NCI-H460 (cell line): ENCODE measurements at regions not wholly inside any gene's neighbourhood (a gene's known extent, or its start where the extent isn't known, plus 50 kb on each side); places are given as distances from the start of the nearest gene placed in this dataset.

Source experiments
- DNase-seq: peaks from one replicate; pipeline ENCODE4 v3.0.0-alpha.2; 2016; ENCODE audit warnings: low read depth; ENCODE audit errors: extremely low read depth

- no peak for DNase-seq
Observed at GRCh38 chr3:34842706-34843480, 796.4 kb upstream of the ARPP21 start.

GRCh38 chr3:34844323-34844620 is 795.1 kb upstream of the ARPP21 start:
- DNase-seq = no peak

DNA sequence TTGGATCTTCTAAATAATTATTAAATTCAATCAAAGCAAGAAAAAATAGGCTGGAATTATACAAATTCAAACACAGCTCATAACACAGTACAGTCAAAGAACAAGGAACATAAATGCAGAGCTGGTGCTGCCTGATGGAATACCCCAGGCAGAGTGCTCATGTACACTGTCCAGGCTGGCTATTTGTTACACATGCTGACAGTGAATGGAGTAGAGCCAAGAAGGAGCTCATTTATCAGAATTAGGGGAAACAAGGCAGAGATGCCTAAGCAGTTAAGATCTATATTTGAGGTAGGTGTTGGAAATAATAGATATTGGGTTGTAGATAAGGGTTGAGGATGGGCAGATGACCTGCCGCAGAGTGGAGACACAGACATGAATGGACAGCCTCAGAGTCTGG is 788.2 kb upstream of the ARPP21 start:
- no peak for DNase-seq

DNA sequence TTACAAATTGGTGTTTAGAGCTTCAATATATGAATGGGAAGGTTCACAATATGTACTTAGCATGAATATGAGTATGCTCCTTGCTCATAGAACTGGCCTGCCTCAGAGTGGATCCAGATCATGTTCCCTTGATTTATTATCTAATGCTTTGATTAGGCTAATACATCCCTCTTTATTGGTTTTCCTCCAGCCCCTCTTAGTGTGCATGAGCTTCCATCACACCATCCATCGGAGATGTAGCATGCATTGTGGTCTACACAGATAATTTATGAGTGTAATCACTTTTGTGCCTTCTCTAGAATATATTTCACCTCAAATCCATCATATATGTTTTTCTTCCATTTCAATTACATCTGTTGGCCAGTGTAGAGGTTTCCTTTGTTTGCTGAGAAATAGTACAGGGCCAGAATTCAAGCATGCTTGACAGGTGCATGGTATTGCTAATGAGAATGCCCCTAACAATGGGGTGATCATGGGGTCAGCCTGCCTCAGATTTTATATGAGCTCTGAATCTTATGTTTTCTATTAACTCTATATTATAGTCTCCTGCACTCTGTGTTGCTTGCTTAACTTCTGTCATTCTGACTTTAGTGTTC is 786.4 kb upstream of the ARPP21 start:
- DNase-seq = no peak

DNA sequence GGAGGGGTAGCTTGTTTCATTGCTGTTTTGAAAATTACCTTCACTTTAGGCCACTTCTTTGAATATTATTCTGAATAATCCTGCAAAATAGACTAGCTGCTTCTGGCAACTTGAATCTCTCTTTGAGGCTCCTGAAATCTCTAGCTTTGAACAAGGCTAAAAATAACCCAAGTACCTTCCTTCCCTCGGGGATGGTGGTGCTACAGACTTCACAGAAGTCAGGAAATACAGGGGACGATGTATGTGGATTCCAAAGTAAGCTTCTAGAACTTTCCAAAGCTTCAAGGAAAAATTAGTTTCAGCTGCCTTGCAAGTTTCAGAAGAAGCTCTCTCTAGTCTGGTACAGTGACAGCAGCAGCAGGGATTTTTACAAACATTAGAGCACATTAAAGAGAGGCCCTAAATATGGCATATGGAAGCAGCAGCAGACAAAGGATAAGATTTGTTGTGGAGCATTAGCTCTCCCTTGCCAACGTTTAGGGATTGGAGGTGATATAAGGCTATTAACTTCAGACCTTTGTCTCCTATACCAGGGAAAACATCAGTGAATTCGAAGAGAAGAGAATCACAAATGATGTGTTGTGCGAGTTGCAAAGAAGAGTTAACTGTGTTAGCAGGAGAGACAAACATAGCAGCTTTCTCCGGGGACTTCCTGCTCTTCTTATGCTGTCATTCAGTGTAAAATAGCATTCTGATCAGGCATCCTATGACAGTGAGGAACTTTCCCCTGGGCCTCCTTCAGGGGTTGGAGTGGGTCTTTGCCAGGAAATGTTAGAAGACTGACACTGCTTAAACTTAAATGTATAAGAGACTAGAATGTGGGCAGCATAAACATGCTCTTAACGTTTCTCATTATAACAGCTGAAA is 783.0 kb upstream of the ARPP21 start:
- DNase-seq = no peak

DNA sequence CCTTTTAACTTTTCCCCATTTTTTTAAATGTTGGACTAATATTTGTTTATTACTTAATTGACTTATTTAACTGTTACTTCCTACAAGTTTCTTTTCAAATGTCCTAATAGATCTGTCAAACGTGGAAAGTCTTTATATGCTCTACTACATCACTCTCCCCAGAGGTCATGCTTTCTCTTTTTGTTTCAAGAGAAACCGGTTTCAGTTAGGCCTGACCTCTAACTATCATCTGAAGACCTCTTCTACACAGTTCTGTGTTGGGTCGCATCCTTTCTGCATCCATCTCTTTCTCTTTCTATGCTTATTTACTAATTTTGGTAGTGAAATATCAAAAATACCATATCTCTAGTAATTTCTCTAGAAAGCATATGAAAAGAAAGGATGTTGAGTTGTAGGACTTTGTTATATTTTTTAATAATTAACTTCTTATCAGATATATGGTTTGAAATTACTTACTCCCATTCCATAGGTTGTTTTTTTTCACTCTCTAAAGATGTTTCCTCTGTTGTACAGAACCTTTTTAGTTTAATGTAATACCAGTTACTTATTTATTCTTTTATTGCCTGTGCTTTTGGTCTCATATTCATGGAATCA is 781.2 kb upstream of the ARPP21 start:
- no peak for DNase-seq

- DNase-seq = no peak
Observed at GRCh38 chr3:34859746-34860145, 779.6 kb upstream of the ARPP21 start.

- DNase-seq = no peak
Observed at GRCh38 chr3:34862456-34862855, 776.9 kb upstream of the ARPP21 start.

GRCh38 chr3:34863485-34863884 is 775.8 kb upstream of the ARPP21 start:
- DNase-seq = no peak

GRCh38 chr3:34864011-34864410 is 775.3 kb upstream of the ARPP21 start:
- no peak for DNase-seq

- no peak for DNase-seq
Observed at GRCh38 chr3:34865346-34865745, 774.0 kb upstream of the ARPP21 start.

DNA sequence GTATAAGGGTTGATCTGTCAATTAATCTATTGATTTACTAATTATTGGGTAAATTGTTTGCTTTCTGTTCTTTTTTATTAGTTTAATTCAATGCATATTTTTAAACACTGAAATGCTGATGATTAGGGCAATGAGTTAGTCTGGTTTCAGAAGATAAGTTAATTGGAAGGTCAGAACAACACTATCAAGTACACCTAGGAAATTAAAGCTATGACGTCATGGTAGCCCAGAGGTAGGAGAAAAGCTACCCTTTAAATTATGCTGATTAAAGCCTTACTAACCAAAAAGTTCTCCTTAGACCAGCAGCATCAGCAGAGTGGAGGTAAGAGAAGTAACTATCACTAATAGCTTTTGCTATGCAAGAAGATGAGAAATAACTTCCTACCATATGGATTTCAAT is 770.4 kb upstream of the ARPP21 start:
- DNase-seq = no peak

DNA sequence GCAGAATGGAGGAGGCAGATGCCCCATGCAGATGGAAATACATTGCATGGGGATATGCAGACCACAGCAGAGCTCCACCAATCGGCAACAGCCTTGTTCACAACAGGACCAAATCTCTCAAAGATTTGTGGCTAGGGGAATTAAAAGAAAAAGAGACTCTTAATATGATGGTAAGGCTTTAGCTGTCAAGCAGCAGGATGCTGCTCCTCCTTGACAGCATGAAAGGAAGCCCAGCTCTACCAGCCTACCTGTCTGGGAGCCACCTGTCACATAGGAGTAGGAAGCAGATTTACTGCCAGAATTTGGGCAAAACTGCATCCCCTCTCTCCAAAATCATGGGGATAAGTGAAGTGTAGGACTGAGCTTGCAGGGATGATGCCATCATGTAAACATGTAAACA is 769.6 kb upstream of the ARPP21 start:
- DNase-seq = no peak

- DNase-seq = no peak
Observed at GRCh38 chr3:34872406-34872805, 766.9 kb upstream of the ARPP21 start.

- DNase-seq = no peak
Observed at GRCh38 chr3:34876997-34877396, 762.3 kb upstream of the ARPP21 start.

GRCh38 chr3:34878488-34878887 is 760.8 kb upstream of the ARPP21 start:
- DNase-seq = no peak

DNA sequence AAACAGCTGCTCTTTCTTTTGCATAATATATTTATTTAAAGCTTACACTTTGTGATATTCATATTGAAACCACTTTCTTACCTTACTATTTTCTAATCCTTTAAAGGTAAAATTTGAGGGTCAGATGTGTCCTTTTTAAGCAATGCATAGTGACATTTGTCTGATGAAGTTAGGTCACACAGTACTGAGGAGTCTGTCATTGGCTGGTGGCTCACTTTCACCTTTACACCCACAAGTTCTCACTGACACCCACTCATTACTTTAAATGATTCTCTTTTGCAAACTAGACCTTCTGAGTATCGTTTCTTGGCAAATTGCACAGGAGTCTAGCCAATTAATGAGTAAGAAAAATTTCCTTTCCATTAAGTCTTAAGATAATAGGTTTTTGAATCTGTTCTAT is 758.3 kb upstream of the ARPP21 start:
- DNase-seq = no peak

DNA sequence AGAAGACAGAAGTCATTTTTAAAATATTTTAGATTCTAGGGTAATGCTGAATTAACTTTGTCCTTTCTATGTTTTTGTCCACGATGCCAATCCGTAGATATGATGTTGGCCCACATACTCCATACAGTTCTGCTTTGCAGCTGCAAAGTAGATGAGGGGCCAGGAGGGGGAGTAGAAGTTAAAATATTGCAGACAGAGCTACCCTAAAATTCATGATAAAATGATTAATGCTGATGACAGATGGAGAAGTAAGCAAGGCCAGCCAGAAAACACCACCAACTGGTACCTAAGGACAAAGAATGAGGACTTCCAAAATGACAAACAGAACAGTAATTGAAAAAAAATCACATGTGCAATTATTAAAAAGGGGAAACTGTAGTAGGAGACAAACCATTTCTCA is 756.6 kb upstream of the ARPP21 start:
- no peak for DNase-seq

DNA sequence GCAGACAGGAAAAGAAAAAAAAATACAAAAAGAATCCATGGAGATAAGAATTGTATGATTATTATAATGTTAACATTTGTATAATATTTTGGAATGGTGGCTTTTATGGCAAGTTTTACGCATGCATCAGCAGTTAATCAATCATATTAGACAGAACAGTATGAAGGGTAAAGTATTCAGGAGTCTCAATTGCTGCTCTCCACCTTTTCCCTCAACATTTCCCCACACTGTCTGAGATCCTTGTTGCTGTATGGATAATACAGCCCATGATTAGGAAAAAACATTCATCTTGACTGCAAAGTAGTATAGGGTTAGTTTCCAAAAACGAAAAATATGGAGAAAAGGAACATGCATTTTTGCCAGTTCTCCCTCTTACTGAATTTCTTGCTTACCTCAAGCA is 755.3 kb upstream of the ARPP21 start:
- no peak for DNase-seq

DNA sequence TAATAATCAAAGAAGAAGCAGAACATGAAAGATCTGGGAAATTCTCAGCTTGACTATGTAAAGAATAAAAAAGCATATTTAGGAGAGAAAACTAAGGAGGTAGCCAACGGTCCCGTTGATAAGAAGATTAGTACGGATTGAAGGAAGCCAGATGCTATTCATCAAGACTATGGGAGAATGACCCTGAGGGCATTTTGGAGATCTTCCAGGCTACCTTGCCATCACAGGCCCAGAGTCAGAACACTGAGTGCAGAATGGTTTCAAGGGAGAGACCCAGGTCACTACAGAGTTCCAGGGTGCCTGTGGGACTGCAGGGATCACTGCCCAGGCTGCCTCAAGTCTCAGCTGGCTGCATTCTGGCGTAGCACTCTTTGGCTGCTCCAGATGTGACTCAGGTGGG is 752.9 kb upstream of the ARPP21 start:
- DNase-seq = no peak

DNA sequence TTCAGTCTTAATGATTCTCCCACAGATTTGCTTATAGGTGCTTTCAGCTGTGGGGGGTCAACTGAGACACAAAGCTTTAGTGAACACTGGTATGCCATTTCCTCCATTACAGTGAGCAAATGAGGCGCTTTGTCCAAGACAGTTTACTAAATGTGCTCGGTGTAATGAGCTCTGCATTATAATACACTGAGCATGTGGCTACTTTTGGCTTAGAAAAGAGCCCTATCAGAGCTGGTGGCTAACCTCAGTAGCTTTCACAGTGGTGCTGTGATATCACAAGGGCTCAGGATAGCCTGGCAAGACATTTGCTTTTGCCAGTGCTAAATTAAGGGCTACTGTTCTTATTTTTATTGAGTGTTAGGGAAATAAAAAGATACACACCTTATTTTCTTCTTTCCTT is 749.7 kb upstream of the ARPP21 start:
- no peak for DNase-seq

DNA sequence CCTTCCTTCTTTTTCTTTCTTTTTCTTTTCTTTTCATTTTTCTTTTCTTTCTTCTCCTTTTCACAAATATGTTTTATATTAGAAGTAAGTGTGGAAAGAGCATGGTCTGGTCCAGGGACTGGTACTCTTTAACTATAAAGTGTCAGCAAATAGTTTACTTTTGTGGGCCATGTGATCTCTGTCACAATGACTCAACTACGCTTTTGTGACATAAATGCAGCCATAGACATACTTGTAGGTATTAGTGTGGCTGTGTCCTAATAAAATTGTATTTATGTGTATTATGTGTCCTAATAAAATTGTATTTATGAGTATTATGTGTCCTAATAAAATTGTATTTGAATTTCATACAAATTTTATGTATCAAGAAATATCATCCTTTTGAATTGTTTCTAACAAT is 749.1 kb upstream of the ARPP21 start:
- no peak for DNase-seq
